Spleen (tissue), 7 donors: ENCODE measurements at regions not wholly inside any gene's neighbourhood (a gene's known extent, or its start where the extent isn't known, plus 50 kb on each side); places are given as distances from the start of the nearest gene placed in this dataset.

Experiments used
- POLR2A ChIP-seq, 3 donors: fragments of 450-650 bp; IDR thresholded peaks; one replicate each; pipeline ENCODE4 v1.5.1; 2017; ENCODE audit warnings: antibody characterized with exemption in 3 of 3, mild to moderate bottlenecking in 1 of 3
- POLR2AphosphoS5 ChIP-seq, 3 donors: sonication (generic); formaldehyde crosslinking; IDR thresholded peaks; one replicate each; pipeline ENCODE4 v1.5.1; 2017; ENCODE audit warnings: antibody characterized with exemption in 3 of 3
- TF ChIP-seq, protein P1 (sequence below), 11 experiments: fragments of 200-600 bp in 7 of 11; fragments of 450-650 bp in 4 of 11; sonication (generic) in 4 of 11; IDR thresholded peaks in 8 of 11; conservative IDR thresholded peaks in 3 of 11; 1 replicate in 7 of 11; 2 replicates in 4 of 11; pipeline versions ENCODE4 v1.4.0 to v1.8.0; 2016 to 2021; ENCODE audit warnings: antibody characterized with exemption in 11 of 11, inconsistent platforms in 4 of 11, mild to moderate bottlenecking in 1 of 11
- donor health status: DM: no; HTN: no; CAD: no; lungs with moderate emphysema.
- donor health status: DM: no; HTN: no; CAD: no.
- donor health status: DM: no; HTN: no; CAD: no.

DNA sequence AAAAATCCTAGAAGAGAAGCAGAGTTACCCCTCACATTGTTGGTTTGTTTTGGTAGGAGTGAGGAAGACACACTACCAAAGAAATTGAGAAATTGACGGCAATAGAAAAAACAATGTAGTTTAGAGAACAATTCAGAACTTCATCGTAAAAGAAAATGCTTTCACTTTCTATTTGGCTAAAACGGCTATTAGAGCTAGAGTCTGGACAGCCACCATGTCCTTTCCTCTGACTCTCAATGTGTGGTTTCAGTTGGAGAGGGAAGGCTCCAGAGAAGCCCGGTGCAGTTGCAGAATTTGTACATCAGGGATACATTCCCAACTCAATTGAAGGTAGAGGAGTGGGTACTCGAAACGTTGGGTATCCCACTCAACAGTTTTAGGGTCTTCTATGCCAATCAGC lies 535.3 kb downstream of the GALC start:
- TF ChIP-seq, protein P1, sequence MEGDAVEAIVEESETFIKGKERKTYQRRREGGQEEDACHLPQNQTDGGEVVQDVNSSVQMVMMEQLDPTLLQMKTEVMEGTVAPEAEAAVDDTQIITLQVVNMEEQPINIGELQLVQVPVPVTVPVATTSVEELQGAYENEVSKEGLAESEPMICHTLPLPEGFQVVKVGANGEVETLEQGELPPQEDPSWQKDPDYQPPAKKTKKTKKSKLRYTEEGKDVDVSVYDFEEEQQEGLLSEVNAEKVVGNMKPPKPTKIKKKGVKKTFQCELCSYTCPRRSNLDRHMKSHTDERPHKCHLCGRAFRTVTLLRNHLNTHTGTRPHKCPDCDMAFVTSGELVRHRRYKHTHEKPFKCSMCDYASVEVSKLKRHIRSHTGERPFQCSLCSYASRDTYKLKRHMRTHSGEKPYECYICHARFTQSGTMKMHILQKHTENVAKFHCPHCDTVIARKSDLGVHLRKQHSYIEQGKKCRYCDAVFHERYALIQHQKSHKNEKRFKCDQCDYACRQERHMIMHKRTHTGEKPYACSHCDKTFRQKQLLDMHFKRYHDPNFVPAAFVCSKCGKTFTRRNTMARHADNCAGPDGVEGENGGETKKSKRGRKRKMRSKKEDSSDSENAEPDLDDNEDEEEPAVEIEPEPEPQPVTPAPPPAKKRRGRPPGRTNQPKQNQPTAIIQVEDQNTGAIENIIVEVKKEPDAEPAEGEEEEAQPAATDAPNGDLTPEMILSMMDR (IDR thresholded peaks at IDR 0.05 in 8 of 11, conservative IDR thresholded peaks at IDR 0.05 in 3 of 11), result no peak
- TF ChIP-seq POLR2A (IDR thresholded peaks at IDR 0.05) (no peak), POLR2AphosphoS5 (IDR thresholded peaks at IDR 0.05) (no peak)
